Skeletal muscle satellite cell (primary cell): ENCODE measurements at regions not wholly inside any gene's neighbourhood (a gene's known extent, or its start where the extent isn't known, plus 50 kb on each side); places are given as distances from the start of the nearest gene placed in this dataset.

Source experiments
- H3K27me3 ChIP-seq: 2 replicates; pipeline ENCODE4 v1.7.0; 2013; ENCODE audit warnings: low read length; ENCODE audit not compliant: control insufficient read depth, insufficient read depth
- H3K36me3 ChIP-seq: 2 replicates; pipeline ENCODE4 v1.7.0; 2013; ENCODE audit warnings: mild to moderate bottlenecking, control low read depth, low read length; ENCODE audit not compliant: insufficient read depth
- H3K4me1 ChIP-seq: 2 replicates; pipeline ENCODE4 v1.7.0; 2013; ENCODE audit warnings: low read length; ENCODE audit not compliant: control insufficient read depth, insufficient read depth
- H3K4me2 ChIP-seq: 2 replicates; pipeline ENCODE4 v1.7.0; 2013; ENCODE audit warnings: mild to moderate bottlenecking, low read length
- H3K4me3 ChIP-seq: 2 replicates; pipeline ENCODE4 v1.7.0; 2013; ENCODE audit warnings: low read length
- H3K9ac ChIP-seq: 2 replicates; pipeline ENCODE4 v1.7.0; 2013; ENCODE audit warnings: mild to moderate bottlenecking, low read depth, low read length, moderate library complexity
- H3K9me3 ChIP-seq: replicated peaks from 2 replicates; pipeline ENCODE4 v1.7.0; 2013; ENCODE audit warnings: mild to moderate bottlenecking, control low read depth, low read length

DNA sequence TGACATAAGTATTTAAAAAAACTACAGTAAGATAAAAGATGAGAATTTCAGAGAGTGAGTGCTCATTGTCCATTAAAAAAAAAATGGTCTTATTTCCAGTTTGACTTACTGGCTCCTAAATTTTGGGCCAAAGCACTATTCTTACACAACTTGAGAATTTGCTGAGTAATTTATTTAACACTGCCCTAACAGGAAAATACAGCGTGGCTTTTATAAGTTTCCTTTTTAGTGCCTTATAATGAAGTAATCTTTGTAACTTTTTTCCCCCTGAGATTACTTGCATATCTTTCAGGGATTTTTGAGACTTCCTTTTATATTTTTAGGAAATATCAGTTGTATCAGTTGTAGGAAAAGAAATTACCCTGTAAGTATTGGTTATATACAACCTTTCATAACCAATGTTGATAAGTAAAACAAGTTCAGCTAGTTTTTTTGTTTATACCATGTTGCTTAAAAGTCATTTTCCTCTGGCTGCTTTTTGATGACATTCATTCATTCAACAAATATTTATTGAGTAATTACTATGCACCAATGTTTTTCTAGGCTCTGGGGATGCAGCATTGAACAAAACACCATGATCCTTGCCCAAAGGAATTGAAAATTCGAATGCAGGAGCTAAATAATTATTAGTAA lies 106.4 kb upstream of the SGK1 start:
- peaks cover 59% of the 10 kb centered on the region for H3K4me1 ChIP-seq
- no peaks in the 10 kb centered on the region for H3K9me3 ChIP-seq
- no peak overlapping the region for H3K4me3 ChIP-seq
- no peak overlapping the region for H3K4me2 ChIP-seq
- peak overlapping the region; percentile 66 for H3K9ac ChIP-seq
- no peaks in the 10 kb centered on the region for H3K36me3 ChIP-seq
- H3K27me3 ChIP-seq: no peaks in the 10 kb centered on the region

DNA sequence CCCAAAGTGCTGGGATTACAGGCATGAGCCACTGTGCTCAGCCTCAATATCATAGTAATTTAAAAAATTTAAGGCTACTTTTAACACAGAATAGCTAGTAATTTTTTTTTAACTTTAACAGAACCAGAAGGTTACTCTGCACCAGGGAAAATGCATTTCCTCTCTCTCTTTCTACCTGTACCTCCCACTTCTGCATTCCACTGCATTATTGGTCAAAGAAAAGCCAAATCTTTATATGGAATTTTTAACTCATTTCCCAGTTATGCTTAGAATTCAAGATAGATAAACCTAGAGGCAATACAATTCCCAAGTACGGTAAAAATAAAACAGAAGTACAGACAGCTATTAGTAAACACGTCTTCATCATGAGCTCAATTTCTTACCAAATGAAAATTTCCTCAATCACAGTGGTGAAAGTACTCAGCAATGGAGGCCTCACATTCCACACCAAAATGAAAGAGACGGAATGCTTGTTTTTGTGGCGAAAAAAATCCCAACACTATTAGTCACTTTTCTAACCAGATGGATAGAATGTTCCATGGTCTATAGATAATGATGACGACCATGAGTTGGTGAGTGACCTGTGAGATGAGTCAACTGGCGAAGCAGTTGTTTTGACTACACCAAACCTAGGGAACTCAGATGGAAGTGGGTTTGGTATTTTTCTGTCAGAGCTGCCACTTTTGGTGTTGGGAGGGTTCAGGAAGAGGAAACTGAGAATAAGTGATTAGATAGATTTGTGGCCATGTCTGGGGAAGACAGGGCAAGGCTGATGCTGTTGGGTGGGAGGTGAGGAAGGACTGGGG lies 104.7 kb upstream of the SGK1 start:
- Histone ChIP-seq H3K4me2 (peak overlapping the region; percentile 48), H3K9me3 (no peaks in the 10 kb centered on the region), H3K27me3 (no peaks in the 10 kb centered on the region), H3K36me3 (no peaks in the 10 kb centered on the region), H3K4me1 (peaks cover 60% of the 10 kb centered on the region), H3K9ac (peak overlapping the region; percentile 81), H3K4me3 (no peak overlapping the region)

GRCh38 chr6:134421501-134421900 lies 103.6 kb upstream of the SGK1 start:
- peaks cover 70% of the 10 kb centered on the region for H3K4me1 ChIP-seq
- H3K36me3 ChIP-seq: no peaks in the 10 kb centered on the region
- H3K9ac ChIP-seq: peak overlapping the region; percentile 73
- no peaks in the 10 kb centered on the region for H3K27me3 ChIP-seq
- H3K4me2 ChIP-seq: peak overlapping the region; percentile 30
- no peak overlapping the region for H3K4me3 ChIP-seq
- H3K9me3 ChIP-seq: no peaks in the 10 kb centered on the region

DNA sequence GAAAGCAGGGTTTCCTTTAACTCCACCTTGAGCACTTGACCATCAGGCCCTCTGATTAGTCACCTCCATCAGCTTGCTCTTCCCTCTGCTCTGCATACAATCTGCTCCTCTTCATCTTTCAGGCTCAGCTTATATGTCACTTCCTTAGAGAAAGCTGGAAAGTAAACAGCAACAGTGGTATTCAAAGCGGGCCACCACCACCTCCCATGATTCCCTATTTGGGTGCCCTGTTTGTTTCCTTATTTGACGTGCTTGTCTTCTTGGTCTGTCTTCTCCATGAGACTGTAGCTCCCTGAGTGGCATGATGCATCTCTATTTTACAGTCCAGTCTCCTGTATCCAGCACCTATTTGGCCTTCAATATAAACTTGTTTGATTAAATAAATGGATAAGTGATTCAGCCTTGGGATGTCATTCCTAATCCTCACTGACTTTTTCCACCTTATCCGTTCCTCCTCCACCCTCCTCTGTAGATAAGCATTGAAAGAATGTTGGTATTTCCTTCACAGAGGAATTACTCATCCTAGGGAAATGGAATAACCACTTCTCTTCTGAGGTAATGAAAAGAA lies 102.8 kb upstream of the SGK1 start:
- no peaks in the 10 kb centered on the region for H3K27me3 ChIP-seq
- peaks cover 70% of the 10 kb centered on the region for H3K4me1 ChIP-seq
- H3K36me3 ChIP-seq: no peaks in the 10 kb centered on the region
- H3K9ac ChIP-seq: peak overlapping the region; percentile 73
- no peaks in the 10 kb centered on the region for H3K9me3 ChIP-seq
- peak overlapping the region; percentile 11 for H3K4me2 ChIP-seq
- H3K4me3 ChIP-seq: no peak overlapping the region

DNA sequence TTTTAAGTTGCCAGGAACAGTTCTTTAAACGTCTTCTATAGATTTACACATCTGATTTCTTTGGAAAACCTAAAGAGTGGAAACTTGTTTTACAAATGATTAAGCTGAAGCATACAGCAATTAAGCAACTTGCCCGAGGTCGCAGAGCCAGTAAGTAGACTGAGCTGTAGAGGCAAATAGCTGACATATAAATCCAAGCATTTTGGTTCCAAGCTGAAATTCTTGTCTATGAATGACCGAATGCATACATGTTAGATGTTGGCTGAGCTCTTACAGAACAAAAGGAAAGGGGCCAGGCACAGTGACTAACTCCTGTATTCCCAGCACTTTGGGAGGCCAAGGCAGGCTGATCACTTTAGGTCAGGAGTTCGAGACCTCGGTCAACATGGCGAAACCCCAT lies 101.8 kb upstream of the SGK1 start:
- Histone ChIP-seq H3K4me2 (no peak overlapping the region), H3K4me3 (no peak overlapping the region), H3K9me3 (no peaks in the 10 kb centered on the region), H3K27me3 (no peaks in the 10 kb centered on the region), H3K4me1 (peaks cover 61% of the 10 kb centered on the region), H3K9ac (no peak overlapping the region), H3K36me3 (no peaks in the 10 kb centered on the region)

GRCh38 chr6:134416418-134417154 lies 98.7 kb upstream of the SGK1 start:
- Histone ChIP-seq H3K36me3 (no peaks in the 10 kb centered on the region), H3K4me3 (no peak overlapping the region), H3K9me3 (no peaks in the 10 kb centered on the region), H3K9ac (peak overlapping the region; percentile 36), H3K4me2 (no peak overlapping the region), H3K27me3 (no peaks in the 10 kb centered on the region), H3K4me1 (peaks cover 34% of the 10 kb centered on the region)

- Histone ChIP-seq H3K36me3 (no peaks in the 10 kb centered on the region), H3K27me3 (no peaks in the 10 kb centered on the region), H3K4me3 (no peak overlapping the region)
Observed at GRCh38 chr6:134415656-134416055, 97.7 kb upstream of the SGK1 start.

DNA sequence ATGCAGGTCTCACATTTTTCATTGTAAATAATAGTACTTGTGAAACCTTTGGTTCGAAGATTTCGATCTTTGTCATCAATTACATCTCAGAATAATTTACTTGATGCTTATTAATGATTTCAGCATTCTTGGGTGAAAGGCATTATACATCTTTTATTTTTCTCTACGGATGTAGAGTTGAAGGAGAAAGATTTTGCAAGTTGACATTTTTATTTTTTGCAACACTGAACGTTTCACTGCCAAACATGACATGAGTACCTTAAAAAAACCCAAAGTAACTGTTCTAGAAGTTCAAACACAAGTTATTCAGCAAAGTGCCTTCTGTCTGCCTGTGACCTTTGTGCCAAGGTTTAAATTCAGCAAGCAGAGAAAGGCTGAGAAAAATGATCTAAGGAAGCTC lies 97.3 kb upstream of the SGK1 start:
- Histone ChIP-seq H3K4me2 (no peak overlapping the region), H3K27me3 (no peaks in the 10 kb centered on the region), H3K4me1 (peaks cover 20% of the 10 kb centered on the region)

More at GRCh38 chr6:134415656-134416055, 97.7 kb upstream of the SGK1 start:
- H3K4me2 ChIP-seq: no peak overlapping the region
- no peaks in the 10 kb centered on the region for H3K9me3 ChIP-seq
- H3K4me1 ChIP-seq: peaks cover 25% of the 10 kb centered on the region
- no peak overlapping the region for H3K9ac ChIP-seq

DNA sequence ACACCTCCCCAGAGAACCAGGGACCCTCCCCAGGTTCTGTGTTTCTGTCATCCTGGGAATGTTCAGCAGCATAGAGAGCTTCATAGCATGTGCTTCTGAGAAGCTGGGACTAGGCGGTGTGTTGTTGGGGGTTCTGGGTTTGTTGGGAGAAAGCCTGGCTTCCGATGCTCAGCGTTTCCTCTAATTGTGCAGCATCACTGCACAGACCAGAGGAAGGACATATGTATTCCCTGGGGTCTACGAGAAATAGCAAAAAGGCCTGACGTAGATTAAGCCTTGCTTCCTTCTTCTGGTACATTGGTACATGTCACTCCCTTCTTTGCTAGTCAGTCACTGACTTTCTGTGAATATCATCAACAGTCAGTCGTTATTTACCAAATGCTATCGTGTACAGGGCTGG lies 96.9 kb upstream of the SGK1 start:
- Histone ChIP-seq H3K4me3 (no peak overlapping the region), H3K9ac (no peak overlapping the region), H3K36me3 (no peaks in the 10 kb centered on the region), H3K27me3 (no peaks in the 10 kb centered on the region), H3K4me1 (peaks cover 16% of the 10 kb centered on the region), H3K9me3 (no peaks in the 10 kb centered on the region), H3K4me2 (no peak overlapping the region)

More for the DNA sequence above, 97.3 kb upstream of the SGK1 start:
- Histone ChIP-seq H3K9ac (no peak overlapping the region), H3K9me3 (no peaks in the 10 kb centered on the region), H3K4me3 (no peak overlapping the region), H3K36me3 (no peaks in the 10 kb centered on the region)

GRCh38 chr6:134413241-134413643 lies 95.3 kb upstream of the SGK1 start:
- no peaks in the 10 kb centered on the region for H3K27me3 ChIP-seq
- H3K9me3 ChIP-seq: no peaks in the 10 kb centered on the region
- no peak overlapping the region for H3K4me2 ChIP-seq
- peaks cover 16% of the 10 kb centered on the region for H3K4me1 ChIP-seq
- H3K36me3 ChIP-seq: no peaks in the 10 kb centered on the region
- no peak overlapping the region for H3K9ac ChIP-seq
- H3K4me3 ChIP-seq: no peak overlapping the region

- H3K9ac ChIP-seq: no peak overlapping the region
- H3K4me2 ChIP-seq: no peak overlapping the region
- no peaks in the 10 kb centered on the region for H3K4me1 ChIP-seq
- H3K4me3 ChIP-seq: no peak overlapping the region
- H3K36me3 ChIP-seq: no peaks in the 10 kb centered on the region
- no peaks in the 10 kb centered on the region for H3K9me3 ChIP-seq
- H3K27me3 ChIP-seq: no peaks in the 10 kb centered on the region
Observed at GRCh38 chr6:134410541-134410940, 92.6 kb upstream of the SGK1 start.
